ENCODE measurements at regions not wholly inside any gene's neighbourhood (a gene's known extent, or its start where the extent isn't known, plus 50 kb on each side); places are given as distances from the start of the nearest gene placed in this dataset.

GRCh38 chr7:47689558-47689957 is 107.6 kb upstream of the TNS3 start:
- TF ChIP-seq CTCF (IDR thresholded peaks at IDR 0.05; ENCODE audit: poor library complexity, severe bottlenecking), result no peak
- no peak for TF ChIP-seq EZH2 (IDR thresholded peaks at IDR 0.05; ENCODE audit: borderline replicate concordance, insufficient read depth, low read length, poor library complexity, severe bottlenecking)
- Histone ChIP-seq H3K79me2 (replicated peaks; ENCODE audit: insufficient read depth, low read length) (no peaks in the 10 kb centered on the region), H3F3A (ENCODE audit: insufficient read depth, low read length, poor library complexity, severe bottlenecking) (no peaks in the 10 kb centered on the region), H3K4me3 (ENCODE audit: low read length) (no peak overlapping the region), H3K9ac (ENCODE audit: low read length) (no peak overlapping the region), H2AFZ (ENCODE audit: low read depth, low read length) (no peak overlapping the region), H3K36me3 (ENCODE audit: insufficient read depth, low read length) (no peaks in the 10 kb centered on the region), H3K9me2 (ENCODE audit: insufficient read depth, low read length) (no peaks in the 10 kb centered on the region), H3K9me3 (ENCODE audit: low read length) (no peaks in the 10 kb centered on the region), H3K27me3 (ENCODE audit: insufficient read depth, low read depth, low read length) (no peaks in the 10 kb centered on the region), H3K4me2 (ENCODE audit: low read length) (no peak overlapping the region), H4K20me1 (ENCODE audit: insufficient read depth) (no peaks in the 10 kb centered on the region), H3K27ac (ENCODE audit: low read length) (no peak overlapping the region)

GRCh38 chr7:47688311-47689100 is 106.6 kb upstream of the TNS3 start:
- H3K9me3 ChIP-seq (ENCODE audit: low read length), result no peaks in the 10 kb centered on the region
- no peak overlapping the region for H2AFZ ChIP-seq (ENCODE audit: low read depth, low read length)
- H3K9me2 ChIP-seq (ENCODE audit: insufficient read depth, low read length), result no peaks in the 10 kb centered on the region
- no peak overlapping the region for H3K4me3 ChIP-seq (ENCODE audit: low read length)
- H3F3A ChIP-seq (ENCODE audit: insufficient read depth, low read length, poor library complexity, severe bottlenecking), result no peaks in the 10 kb centered on the region
- H3K27me3 ChIP-seq (ENCODE audit: insufficient read depth, low read depth, low read length), result no peaks in the 10 kb centered on the region
- H3K4me2 ChIP-seq (ENCODE audit: low read length), result no peak overlapping the region
- TF ChIP-seq RAD21 (conservative IDR thresholded peaks at IDR 0.05) (no peak), REST (IDR thresholded peaks at IDR 0.05; ENCODE audit: borderline replicate concordance) (no peak), TAF1 (IDR thresholded peaks at IDR 0.05; ENCODE audit: low read depth) (no peak), CTCF (IDR thresholded peaks at IDR 0.05; ENCODE audit: poor library complexity, severe bottlenecking) (no peak), EZH2 (IDR thresholded peaks at IDR 0.05; ENCODE audit: borderline replicate concordance, insufficient read depth, low read length, poor library complexity, severe bottlenecking) (no peak), EP300 (conservative IDR thresholded peaks at IDR 0.05; ENCODE audit: poor library complexity, severe bottlenecking) (no peak), SMC3 (conservative IDR thresholded peaks at IDR 0.05; ENCODE audit: poor library complexity) (no peak), MXI1 (conservative IDR thresholded peaks at IDR 0.05; ENCODE audit: poor library complexity, severe bottlenecking) (no peak), POLR2AphosphoS5 (IDR thresholded peaks at IDR 0.05) (no peak)
- H4K20me1 ChIP-seq (ENCODE audit: insufficient read depth), result no peaks in the 10 kb centered on the region
- no peaks in the 10 kb centered on the region for H3K79me2 ChIP-seq (replicated peaks; ENCODE audit: insufficient read depth, low read length)
- H3K36me3 ChIP-seq (ENCODE audit: insufficient read depth, low read length), result no peaks in the 10 kb centered on the region
- no peak overlapping the region for H3K9ac ChIP-seq (ENCODE audit: low read length)
- H3K27ac ChIP-seq (ENCODE audit: low read length), result no peak overlapping the region

All from neural cell (in vitro differentiated cells).